Neutrophil (primary cell): ENCODE measurements at regions not wholly inside any gene's neighbourhood (a gene's known extent, or its start where the extent isn't known, plus 50 kb on each side); places are given as distances from the start of the nearest gene placed in this dataset.

ENCODE experiments used
- H3K27ac ChIP-seq: fragments of 200-600 bp; sonication (generic); 2 replicates; pipeline ENCODE4 v1.5.1; 2016; ENCODE audit warnings: mild to moderate bottlenecking, moderate library complexity
- H3K27me3 ChIP-seq: fragments of 200-600 bp; sonication (generic); 2 replicates; pipeline ENCODE4 v1.6.0; 2016; ENCODE audit warnings: mild to moderate bottlenecking
- H3K36me3 ChIP-seq: fragments of 200-600 bp; sonication (generic); 2 replicates; pipeline ENCODE4 v1.5.1; 2017
- H3K4me1 ChIP-seq, 2 experiments: fragments of 200-600 bp in 1 of 2; sonication (generic) in 1 of 2; 1 replicate in 1 of 2; 2 replicates in 1 of 2; pipeline versions ENCODE4 v1.5.1 to v1.6.1; 2013 to 2016; ENCODE audit warnings: low read depth in 1 of 2, low read length in 1 of 2, mild to moderate bottlenecking in 1 of 2, moderate library complexity in 1 of 2; ENCODE audit not compliant: control insufficient read depth in 1 of 2, insufficient read depth in 1 of 2
- H3K4me3 ChIP-seq, 2 experiments: fragments of 200-600 bp in 1 of 2; sonication (generic) in 1 of 2; 1 replicate in 1 of 2; 2 replicates in 1 of 2; pipeline ENCODE4 v1.5.1; 2013 to 2016; ENCODE audit warnings: low read depth in 1 of 2, low read length in 1 of 2, mild to moderate bottlenecking in 1 of 2, moderate library complexity in 1 of 2
- H3K9me3 ChIP-seq: fragments of 200-600 bp; sonication (generic); 2 replicates; pipeline ENCODE4 v1.5.1; 2016
- CTCF ChIP-seq: fragments of 200-600 bp; sonication (generic); IDR thresholded peaks from 2 replicates; pipeline ENCODE4 v1.5.1; 2016; ENCODE audit warnings: antibody characterized with exemption

GRCh38 chr2:177154809-177155208 lies 57.8 kb upstream of the HNRNPA3 start:
- Histone ChIP-seq H3K4me1 (no peaks in the 10 kb centered on the region), H3K27ac (no peak overlapping the region), H3K27me3 (peaks cover 20% of the 10 kb centered on the region), H3K36me3 (no peaks in the 10 kb centered on the region), H3K9me3 (no peaks in the 10 kb centered on the region), H3K4me3 (no peak overlapping the region)
- TF ChIP-seq CTCF, result no peak

DNA sequence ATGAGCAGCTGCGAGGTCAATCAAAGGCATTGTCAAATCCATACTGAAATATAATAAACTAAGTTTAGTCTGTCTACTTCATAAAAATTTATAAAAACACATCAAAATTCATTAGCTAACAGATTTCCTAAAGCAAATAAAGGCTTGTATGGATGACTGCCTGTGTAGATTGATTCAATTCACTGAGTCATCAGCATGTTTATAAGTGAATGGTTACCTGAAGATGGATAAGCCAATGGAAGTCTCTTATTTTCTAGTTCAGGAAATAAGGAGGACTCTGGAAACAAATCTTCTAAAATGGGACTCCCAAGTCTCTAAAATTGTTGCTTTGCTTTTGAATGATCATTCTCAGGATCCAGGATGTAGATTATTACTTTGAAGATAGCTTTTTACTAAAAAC lies 57.0 kb upstream of the HNRNPA3 start:
- Histone ChIP-seq H3K4me3 (no peak overlapping the region), H3K36me3 (no peaks in the 10 kb centered on the region), H3K4me1 (no peaks in the 10 kb centered on the region), H3K27ac (no peak overlapping the region), H3K9me3 (no peaks in the 10 kb centered on the region), H3K27me3 (peaks cover 12% of the 10 kb centered on the region)
- no peak for TF ChIP-seq CTCF

DNA sequence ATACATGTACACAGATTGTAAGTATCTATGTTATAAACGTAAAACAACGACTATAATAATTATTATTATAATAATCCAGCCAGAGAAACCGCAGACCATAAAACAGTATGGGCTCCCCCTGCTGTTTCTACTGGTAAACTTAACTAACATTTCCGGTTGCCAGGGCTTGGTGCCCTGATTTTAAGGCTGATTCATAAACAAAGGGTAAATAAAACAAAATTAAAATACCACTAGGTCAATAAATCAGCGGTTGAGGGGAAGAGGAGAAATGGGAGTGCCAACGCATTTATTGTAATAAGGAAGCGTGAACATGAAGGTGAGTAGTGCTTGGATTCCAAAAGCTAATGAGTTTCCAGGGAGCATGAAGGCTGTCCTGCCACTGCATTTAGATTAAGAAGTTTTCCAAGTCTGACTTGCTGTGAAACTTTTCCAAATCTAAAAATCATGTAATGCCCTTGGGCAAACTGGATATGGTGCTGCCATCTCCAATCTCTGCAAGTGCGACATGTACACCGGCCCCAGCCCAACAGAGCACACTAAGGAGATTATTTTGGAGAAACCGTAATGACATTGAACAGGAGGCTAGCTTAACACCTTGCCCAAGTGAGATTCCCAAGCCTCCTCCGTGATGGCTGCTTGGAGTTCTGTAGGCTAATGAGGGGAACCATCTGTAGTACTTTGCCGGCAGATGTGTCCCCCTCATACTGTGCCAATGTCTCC lies 50.7 kb upstream of the HNRNPA3 start:
- no peak for TF ChIP-seq CTCF
- no peaks in the 10 kb centered on the region for H3K36me3 ChIP-seq
- H3K27ac ChIP-seq, result no peak overlapping the region
- no peaks in the 10 kb centered on the region for H3K9me3 ChIP-seq
- H3K4me1 ChIP-seq, result peaks cover 22% of the 10 kb centered on the region in 2 experiments
- H3K27me3 ChIP-seq, result peaks cover 11% of the 10 kb centered on the region
- no peak overlapping the region for H3K4me3 ChIP-seq
